Lower leg skin (tissue), 4 donors: ENCODE measurements at regions not wholly inside any gene's neighbourhood (a gene's known extent, or its start where the extent isn't known, plus 50 kb on each side); places are given as distances from the start of the nearest gene placed in this dataset.

ENCODE experiments used
- DNase-seq, 2 donors: peaks; one replicate each; pipeline ENCODE4 v3.0.0-alpha.2; 2019; ENCODE audit warnings: low spot score in 2 of 2
- H3K4me3 ChIP-seq: fragments of 200-600 bp; sonication (generic); 2 replicates; pipeline ENCODE4 v1.5.1; 2017; ENCODE audit warnings: mild to moderate bottlenecking, low read depth; ENCODE audit not compliant: poor library complexity, severe bottlenecking
- POLR2A ChIP-seq, 2 donors: fragments of 450-650 bp; IDR thresholded peaks; one replicate each; pipeline ENCODE4 v1.6.1; 2016 to 2017; ENCODE audit warnings: antibody characterized with exemption in 2 of 2, mild to moderate bottlenecking in 1 of 2, moderate library complexity in 1 of 2
- WGBS, 2 donors: methylation state at CpG; one replicate each; pipeline ENCODE4 v1.1.5; 2018; 5-methylcytosine and 5-hydroxymethylcytosine counted together
- intact Hi-C: fragments of 100-400 bp; cut with DNase I; formaldehyde crosslinking; loops from one replicate; pipeline ENCODE4 v1.15.0; 2023; ENCODE audit warnings: low total_unique reads
- TF ChIP-seq, protein P1 (sequence below), 3 donors: fragments of 450-650 bp; IDR thresholded peaks; one replicate each; pipeline ENCODE4 v1.5.1; 2016; ENCODE audit warnings: antibody characterized with exemption in 3 of 3, mild to moderate bottlenecking in 3 of 3, moderate library complexity in 2 of 3

DNA sequence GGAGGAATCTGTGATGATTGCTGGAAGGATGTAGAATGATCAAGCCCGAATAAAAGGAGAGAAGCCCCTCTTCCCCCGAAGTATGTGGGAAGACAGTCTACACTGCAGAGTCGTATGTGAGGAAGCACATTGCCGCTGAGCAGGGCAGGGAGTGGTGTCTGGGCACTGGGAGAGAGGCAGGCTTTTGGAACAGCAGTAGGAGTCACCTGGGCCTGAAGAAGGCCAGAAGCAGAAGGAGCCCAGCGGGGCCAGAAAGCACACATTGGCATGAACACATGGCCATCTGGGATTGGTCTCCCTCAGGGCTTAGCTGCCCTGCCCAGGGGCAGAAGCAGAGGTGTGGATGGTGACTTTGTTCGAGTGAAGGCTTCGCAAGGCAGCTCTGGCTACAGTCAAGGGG lies 162.8 kb downstream of the ERCC6L2 start:
- H3K4me3 ChIP-seq, result no peak overlapping the region
- TF ChIP-seq POLR2A (IDR thresholded peaks at IDR 0.05), result no peak
- TF ChIP-seq, protein P1, sequence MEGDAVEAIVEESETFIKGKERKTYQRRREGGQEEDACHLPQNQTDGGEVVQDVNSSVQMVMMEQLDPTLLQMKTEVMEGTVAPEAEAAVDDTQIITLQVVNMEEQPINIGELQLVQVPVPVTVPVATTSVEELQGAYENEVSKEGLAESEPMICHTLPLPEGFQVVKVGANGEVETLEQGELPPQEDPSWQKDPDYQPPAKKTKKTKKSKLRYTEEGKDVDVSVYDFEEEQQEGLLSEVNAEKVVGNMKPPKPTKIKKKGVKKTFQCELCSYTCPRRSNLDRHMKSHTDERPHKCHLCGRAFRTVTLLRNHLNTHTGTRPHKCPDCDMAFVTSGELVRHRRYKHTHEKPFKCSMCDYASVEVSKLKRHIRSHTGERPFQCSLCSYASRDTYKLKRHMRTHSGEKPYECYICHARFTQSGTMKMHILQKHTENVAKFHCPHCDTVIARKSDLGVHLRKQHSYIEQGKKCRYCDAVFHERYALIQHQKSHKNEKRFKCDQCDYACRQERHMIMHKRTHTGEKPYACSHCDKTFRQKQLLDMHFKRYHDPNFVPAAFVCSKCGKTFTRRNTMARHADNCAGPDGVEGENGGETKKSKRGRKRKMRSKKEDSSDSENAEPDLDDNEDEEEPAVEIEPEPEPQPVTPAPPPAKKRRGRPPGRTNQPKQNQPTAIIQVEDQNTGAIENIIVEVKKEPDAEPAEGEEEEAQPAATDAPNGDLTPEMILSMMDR (IDR thresholded peaks at IDR 0.05), result no peak
- intact Hi-C loops, result no loop called here
- WGBS, 2 donors, result 88 to 95% methylated on average over 7 of the region's 7 CpGs
- DNase-seq, result no peak

DNA sequence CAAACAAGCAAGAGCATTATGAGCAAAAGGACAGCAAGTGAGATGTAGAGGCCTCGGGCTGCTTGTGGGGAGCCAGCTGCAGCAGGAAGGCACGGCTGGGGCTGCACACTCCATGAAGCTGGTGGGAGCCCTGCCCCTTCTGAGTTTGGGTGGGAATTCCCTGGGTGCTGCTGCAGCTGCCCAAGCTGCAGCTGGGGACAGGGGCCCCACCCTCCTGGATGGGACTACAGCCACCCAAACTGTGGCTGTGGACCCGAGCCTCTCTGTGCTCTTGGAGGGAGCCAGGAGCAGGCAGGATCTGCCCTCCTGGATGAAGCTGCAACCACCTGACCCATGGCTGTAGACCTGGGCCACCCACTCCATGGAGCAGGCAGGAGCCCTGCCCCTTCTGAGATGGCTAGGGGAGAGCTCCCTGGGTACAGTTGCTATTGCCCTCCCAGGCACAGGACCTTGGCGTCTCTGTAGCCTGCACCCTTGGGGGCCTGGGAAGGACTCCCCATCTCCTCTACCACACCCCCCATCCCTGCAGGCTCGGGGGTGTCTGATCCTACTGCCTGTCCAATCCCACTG lies 159.1 kb downstream of the ERCC6L2 start:
- TF ChIP-seq, protein P1 (IDR thresholded peaks at IDR 0.05), result no peak
- no peak for TF ChIP-seq POLR2A (IDR thresholded peaks at IDR 0.05)
- peak in 1 of 2 donors; percentile 50 for DNase-seq
- WGBS, 2 donors, result 82 to 95% methylated on average over 4 to 5 of the region's 5 CpGs
- no peak overlapping the region for H3K4me3 ChIP-seq
- intact Hi-C loops, result no loop called here

DNA sequence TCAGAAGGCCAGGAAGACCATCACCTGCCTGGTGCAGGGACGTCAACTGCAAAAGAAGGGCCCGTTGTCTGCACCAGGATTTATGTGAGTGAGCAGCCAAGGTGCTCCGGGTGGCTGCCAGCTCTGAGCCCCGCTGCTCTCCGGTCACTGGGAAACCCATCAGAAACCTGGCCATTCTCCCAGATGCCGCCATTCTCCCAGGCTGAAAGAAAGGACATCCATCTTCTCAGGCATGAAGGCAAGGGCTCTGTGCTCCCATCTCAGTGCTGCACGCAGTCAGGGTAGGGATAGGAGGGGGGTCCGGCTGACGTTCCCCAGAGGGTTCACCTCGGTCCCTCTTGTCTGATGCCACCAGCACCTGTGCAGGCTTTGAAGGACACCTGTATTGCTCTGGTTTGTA lies 158.4 kb downstream of the ERCC6L2 start:
- no peak overlapping the region for H3K4me3 ChIP-seq
- TF ChIP-seq, protein P1 (IDR thresholded peaks at IDR 0.05), result no peak
- TF ChIP-seq POLR2A (IDR thresholded peaks at IDR 0.05), result no peak
- DNase-seq, result peak in 1 of 2 donors; percentile 81
- 94 to 98% methylated on average over 10 of the region's 10 CpGs for WGBS, 2 donors
- intact Hi-C loops, result no loop called here

DNA sequence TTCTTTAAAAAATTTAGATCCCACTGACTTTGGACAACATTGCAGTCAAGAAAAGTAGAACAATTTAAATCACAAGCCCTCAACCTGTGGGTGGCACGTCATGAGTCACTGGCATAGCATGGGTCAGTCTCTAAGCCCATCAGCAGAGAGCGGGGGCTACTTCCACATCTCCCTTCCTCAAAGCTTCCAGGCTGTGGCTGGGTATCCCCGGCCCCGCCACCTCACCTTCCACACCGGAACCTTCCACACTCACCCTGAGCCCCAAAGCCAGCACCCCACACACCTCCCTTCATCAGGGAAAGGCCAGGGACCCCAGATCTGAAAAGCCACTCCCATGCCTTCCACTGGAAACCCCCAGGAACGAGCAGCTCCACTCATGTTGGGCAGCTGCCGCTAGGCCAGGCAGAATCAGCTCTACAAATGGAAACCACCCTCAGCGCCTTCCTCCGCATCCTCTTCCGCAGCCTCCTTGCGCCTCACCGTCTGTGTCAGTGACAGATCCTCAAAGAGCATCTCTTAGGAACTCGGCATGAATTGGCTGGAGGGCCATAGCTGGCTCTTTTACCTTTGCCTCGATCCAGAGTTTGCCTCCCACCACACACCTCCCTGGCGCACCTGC lies 156.5 kb downstream of the ERCC6L2 start:
- DNase-seq, result peak in 1 of 2 donors; percentile 67
- intact Hi-C loops, result no loop called here
- TF ChIP-seq POLR2A (IDR thresholded peaks at IDR 0.05), result no peak
- TF ChIP-seq, protein P1 (IDR thresholded peaks at IDR 0.05), result no peak
- 84 to 88% methylated on average over 15 of the region's 15 CpGs for WGBS, 2 donors
- no peak overlapping the region for H3K4me3 ChIP-seq

DNA sequence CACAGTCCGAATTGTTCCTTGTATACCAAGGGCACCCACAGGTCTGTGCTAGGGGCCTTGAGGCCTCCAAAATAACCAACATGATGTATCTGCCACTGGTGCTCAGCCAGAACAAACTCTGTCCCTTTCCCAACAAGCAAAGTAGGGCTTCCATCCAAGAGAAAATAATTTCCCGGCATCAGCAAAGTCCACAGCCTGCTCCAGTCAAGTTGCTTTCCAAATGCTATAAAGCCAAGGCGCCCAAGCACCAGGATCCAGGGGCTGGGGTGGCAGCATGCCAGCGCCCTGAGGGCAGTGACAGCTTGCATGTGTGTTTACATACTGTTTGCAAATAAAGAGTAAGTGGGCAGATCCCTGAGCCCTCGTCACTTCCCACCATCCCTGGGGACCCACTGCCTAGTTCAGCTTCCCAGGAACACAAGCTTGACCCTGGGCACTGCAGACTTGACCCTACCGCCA lies 155.9 kb downstream of the ERCC6L2 start:
- no peak overlapping the region for H3K4me3 ChIP-seq
- peak in 1 of 2 donors; percentile 87 for DNase-seq
- no peak for TF ChIP-seq POLR2A (IDR thresholded peaks at IDR 0.05)
- TF ChIP-seq, protein P1 (IDR thresholded peaks at IDR 0.05), result no peak
- intact Hi-C loops, result no loop called here
- WGBS, 2 donors, result 39 to 44% methylated on average over 6 of the region's 6 CpGs
